Ishikawa (cell line): ENCODE measurements at regions not wholly inside any gene's neighbourhood (a gene's known extent, or its start where the extent isn't known, plus 50 kb on each side); places are given as distances from the start of the nearest gene placed in this dataset.

Experiments
- CEBPB ChIP-seq: IDR thresholded peaks from 2 replicates; pipeline ENCODE4 v1.6.1; 2012
- CREB1 ChIP-seq: IDR thresholded peaks from 2 replicates; pipeline ENCODE4 v1.6.1; 2012; ENCODE audit warnings: low read depth
- EGR1 ChIP-seq: IDR thresholded peaks from 2 replicates; pipeline ENCODE4 v1.6.1; 2012
- EP300 ChIP-seq: IDR thresholded peaks from 2 replicates; pipeline ENCODE4 v1.6.1; 2012; ENCODE audit warnings: borderline replicate concordance
- FOXM1 ChIP-seq: IDR thresholded peaks from 2 replicates; pipeline ENCODE4 v1.6.1; 2012; ENCODE audit warnings: low read depth, borderline replicate concordance
- NFIC ChIP-seq: IDR thresholded peaks from 2 replicates; pipeline ENCODE4 v1.6.1; 2012
- RAD21 ChIP-seq: IDR thresholded peaks from 2 replicates; pipeline ENCODE4 v1.6.1; 2012; ENCODE audit warnings: low read depth
- TAF1 ChIP-seq: IDR thresholded peaks from 2 replicates; pipeline ENCODE4 v1.6.1; 2012; ENCODE audit warnings: low read depth, mild to moderate bottlenecking
- TCF12 ChIP-seq: IDR thresholded peaks from 2 replicates; pipeline ENCODE4 v1.6.1; 2012; ENCODE audit warnings: low read depth
- TEAD4 ChIP-seq: IDR thresholded peaks from 2 replicates; pipeline ENCODE4 v1.6.1; 2012
- YY1 ChIP-seq: IDR thresholded peaks from 2 replicates; pipeline ENCODE4 v1.6.1; 2012; ENCODE audit warnings: low read depth
- ZBTB7A ChIP-seq: IDR thresholded peaks from 2 replicates; pipeline ENCODE4 v1.6.1; 2012; ENCODE audit warnings: low read depth
- TF ChIP-seq, protein P1 (sequence below): IDR thresholded peaks from 2 replicates; pipeline ENCODE4 v1.6.1; 2012; ENCODE audit warnings: low read depth, mild to moderate bottlenecking
- TF ChIP-seq, protein P2 (sequence below): IDR thresholded peaks from 2 replicates; pipeline ENCODE4 v1.6.1; 2012
- TF ChIP-seq, protein P3 (sequence below): IDR thresholded peaks from 2 replicates; pipeline ENCODE4 v1.6.1; 2012

DNA sequence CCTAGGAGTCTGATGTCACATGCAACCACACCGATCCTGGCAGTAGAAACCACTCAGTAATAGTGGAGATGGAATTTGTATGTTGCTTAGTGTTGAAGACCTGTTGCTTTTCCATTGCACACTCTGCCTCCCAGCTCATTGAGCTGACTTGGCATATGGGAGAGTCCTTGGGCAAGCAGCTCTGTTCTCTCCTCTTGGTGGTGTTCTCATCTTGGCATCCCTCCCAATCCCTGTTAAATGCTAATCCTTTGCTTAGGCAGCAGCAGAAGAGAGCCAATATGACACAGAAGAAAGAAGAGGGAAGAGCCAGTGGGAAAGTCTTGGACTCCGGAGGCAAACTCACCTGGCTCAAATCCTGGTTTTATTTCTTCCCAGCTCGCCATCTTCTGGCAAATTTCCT is 178.0 kb upstream of the CAND1 start:
- TF ChIP-seq TAF1 (no peak), NFIC (no peak), ZBTB7A (no peak), YY1 (no peak), CEBPB (no peak), RAD21 (no peak), TEAD4 (no peak), CREB1 (no peak), FOXM1 (no peak), EP300 (no peak)
- TF ChIP-seq, protein P1, sequence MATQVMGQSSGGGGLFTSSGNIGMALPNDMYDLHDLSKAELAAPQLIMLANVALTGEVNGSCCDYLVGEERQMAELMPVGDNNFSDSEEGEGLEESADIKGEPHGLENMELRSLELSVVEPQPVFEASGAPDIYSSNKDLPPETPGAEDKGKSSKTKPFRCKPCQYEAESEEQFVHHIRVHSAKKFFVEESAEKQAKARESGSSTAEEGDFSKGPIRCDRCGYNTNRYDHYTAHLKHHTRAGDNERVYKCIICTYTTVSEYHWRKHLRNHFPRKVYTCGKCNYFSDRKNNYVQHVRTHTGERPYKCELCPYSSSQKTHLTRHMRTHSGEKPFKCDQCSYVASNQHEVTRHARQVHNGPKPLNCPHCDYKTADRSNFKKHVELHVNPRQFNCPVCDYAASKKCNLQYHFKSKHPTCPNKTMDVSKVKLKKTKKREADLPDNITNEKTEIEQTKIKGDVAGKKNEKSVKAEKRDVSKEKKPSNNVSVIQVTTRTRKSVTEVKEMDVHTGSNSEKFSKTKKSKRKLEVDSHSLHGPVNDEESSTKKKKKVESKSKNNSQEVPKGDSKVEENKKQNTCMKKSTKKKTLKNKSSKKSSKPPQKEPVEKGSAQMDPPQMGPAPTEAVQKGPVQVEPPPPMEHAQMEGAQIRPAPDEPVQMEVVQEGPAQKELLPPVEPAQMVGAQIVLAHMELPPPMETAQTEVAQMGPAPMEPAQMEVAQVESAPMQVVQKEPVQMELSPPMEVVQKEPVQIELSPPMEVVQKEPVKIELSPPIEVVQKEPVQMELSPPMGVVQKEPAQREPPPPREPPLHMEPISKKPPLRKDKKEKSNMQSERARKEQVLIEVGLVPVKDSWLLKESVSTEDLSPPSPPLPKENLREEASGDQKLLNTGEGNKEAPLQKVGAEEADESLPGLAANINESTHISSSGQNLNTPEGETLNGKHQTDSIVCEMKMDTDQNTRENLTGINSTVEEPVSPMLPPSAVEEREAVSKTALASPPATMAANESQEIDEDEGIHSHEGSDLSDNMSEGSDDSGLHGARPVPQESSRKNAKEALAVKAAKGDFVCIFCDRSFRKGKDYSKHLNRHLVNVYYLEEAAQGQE, result no peak
- TF ChIP-seq, protein P2, sequence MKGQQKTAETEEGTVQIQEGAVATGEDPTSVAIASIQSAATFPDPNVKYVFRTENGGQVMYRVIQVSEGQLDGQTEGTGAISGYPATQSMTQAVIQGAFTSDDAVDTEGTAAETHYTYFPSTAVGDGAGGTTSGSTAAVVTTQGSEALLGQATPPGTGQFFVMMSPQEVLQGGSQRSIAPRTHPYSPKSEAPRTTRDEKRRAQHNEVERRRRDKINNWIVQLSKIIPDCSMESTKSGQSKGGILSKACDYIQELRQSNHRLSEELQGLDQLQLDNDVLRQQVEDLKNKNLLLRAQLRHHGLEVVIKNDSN, result no peak
- TF ChIP-seq, protein P3, sequence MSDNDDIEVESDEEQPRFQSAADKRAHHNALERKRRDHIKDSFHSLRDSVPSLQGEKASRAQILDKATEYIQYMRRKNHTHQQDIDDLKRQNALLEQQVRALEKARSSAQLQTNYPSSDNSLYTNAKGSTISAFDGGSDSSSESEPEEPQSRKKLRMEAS, result no peak

DNA sequence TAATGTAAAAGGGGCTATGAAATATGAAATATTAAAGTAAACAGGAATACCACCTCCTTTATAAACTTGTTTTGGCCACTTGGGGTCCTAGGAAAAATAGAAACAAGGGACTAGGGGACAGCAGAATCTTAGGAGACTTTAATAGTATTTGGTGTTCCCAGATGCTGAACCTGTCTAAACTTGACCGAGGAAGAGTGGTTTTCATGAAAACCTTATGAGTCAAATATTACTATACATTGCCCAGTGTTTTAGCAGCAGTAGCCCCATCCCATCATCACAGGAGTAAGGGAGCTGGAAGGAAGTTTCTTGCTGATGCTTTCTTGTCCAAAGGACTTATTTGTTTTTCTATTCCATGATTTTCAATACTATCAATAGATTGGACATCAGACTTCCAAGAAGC is 177.5 kb upstream of the CAND1 start:
- TF ChIP-seq, protein P2, result no peak
- TF ChIP-seq TCF12 (no peak), ZBTB7A (no peak), RAD21 (no peak), YY1 (no peak), NFIC (no peak), EGR1 (no peak), EP300 (no peak), CREB1 (no peak), FOXM1 (no peak), TAF1 (no peak), TEAD4 (no peak), CEBPB (no peak)
- TF ChIP-seq, protein P3, result no peak
- TF ChIP-seq, protein P1, result no peak

DNA sequence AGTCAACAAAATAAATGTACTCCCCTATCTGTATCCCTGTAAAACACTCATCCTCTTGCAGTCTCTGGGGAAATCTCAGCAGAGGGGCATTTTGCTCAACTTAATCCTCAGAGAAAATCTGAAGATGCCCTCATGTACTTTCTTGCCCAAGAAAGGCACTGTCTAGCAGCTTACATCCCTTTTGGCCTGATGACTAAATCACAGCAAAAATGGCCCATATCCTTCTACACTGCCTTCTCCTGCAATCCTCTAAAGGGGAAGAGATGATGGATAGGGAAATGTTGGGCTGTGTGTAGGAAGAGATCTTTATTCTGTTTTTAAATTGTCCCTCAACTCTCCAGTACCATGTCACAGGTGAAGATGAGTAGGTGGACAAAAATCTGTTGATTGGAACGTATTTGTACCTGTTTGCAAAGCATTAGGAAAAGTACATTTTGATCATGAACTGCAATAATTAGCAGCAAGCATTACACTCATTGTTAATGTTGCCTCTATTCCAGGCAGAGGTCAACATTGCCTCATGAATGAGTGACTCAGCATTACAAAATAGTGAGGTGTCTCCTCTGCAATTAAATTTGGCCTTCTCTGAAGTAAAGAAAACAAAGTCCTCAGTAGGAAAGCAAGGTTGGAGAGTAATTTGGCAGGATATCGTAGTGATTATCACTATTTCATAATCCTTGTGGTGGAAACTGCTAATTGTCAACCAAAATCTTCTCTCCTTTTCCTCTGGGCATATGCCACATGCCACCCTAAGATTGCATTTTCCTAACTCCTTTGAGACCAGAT is 172.4 kb upstream of the CAND1 start:
- no peak for TF ChIP-seq TAF1
- TF ChIP-seq CEBPB, result 0 out of 2 replicates have a peak, but pooled peaks have one; percentile 8

DNA sequence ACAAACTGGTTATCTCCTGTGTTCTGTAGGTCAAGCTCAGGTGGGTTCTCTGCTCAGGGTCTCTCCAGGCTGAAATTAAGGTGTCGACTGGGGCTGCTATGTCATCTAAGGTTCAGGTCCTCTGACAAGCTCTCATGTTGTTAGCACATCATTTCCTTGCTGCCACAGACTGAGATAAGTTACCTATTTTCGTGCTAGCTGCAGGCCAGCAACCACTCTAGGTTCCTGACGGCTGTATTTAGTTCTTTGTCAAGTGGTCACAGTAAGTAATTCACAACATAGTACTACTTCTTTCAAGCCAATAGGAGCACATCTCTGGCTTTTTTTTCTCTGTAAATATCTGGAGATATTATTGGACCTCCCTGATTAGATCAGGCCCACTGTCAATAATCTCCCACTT is 169.3 kb upstream of the CAND1 start:
- TF ChIP-seq, protein P2, result no peak
- no peak for TF ChIP-seq ZBTB7A
- TF ChIP-seq, protein P3, result no peak
- TF ChIP-seq TEAD4, result no peak
- no peak for TF ChIP-seq EP300
- no peak for TF ChIP-seq CEBPB
- no peak for TF ChIP-seq EGR1
- TF ChIP-seq CREB1, result no peak
- no peak for TF ChIP-seq FOXM1
- no peak for TF ChIP-seq NFIC
- TF ChIP-seq, protein P1, result no peak
- no peak for TF ChIP-seq YY1
